HEK293 (cell line): ENCODE measurements at regions not wholly inside any gene's neighbourhood (a gene's known extent, or its start where the extent isn't known, plus 50 kb on each side); places are given as distances from the start of the nearest gene placed in this dataset.

ENCODE experiments used
- REST ChIP-seq: fragments of 450-650 bp; formaldehyde crosslinking; IDR thresholded peaks from 2 replicates; pipeline ENCODE4 v1.5.1; 2016; ENCODE audit warnings: missing biosample characterization, missing genetic modification characterization
- ZNF132 ChIP-seq: fragments of 450-650 bp; formaldehyde crosslinking; IDR thresholded peaks from 2 replicates; pipeline ENCODE4 v1.5.1; 2017; ENCODE audit warnings: missing biosample characterization, missing genetic modification characterization, borderline replicate concordance

GRCh38 chr10:106424981-106425380, 739.5 kb downstream of the SORCS1 start:
- TF ChIP-seq REST (tag by site-specific recombination): no peak
- no peak for TF ChIP-seq ZNF132 (tag by site-specific recombination)
